Endodermal cell (in vitro differentiated cells): ENCODE measurements at regions not wholly inside any gene's neighbourhood (a gene's known extent, or its start where the extent isn't known, plus 50 kb on each side); places are given as distances from the start of the nearest gene placed in this dataset.

ENCODE experiments used
- DNase-seq: peaks from one replicate; pipeline ENCODE4 v3.0.0-alpha.2; 2017
- H3K27ac ChIP-seq: 2 replicates; pipeline ENCODE4 v1.5.1; 2013; ENCODE audit warnings: mild to moderate bottlenecking, low read depth, low read length, moderate library complexity
- H3K27me3 ChIP-seq: 2 replicates; pipeline ENCODE4 v1.6.1; 2013; ENCODE audit warnings: mild to moderate bottlenecking, low read length, moderate library complexity; ENCODE audit not compliant: insufficient read depth, control insufficient read depth, poor library complexity, severe bottlenecking
- H3K36me3 ChIP-seq: 2 replicates; pipeline ENCODE4 v1.7.0; 2013; ENCODE audit warnings: mild to moderate bottlenecking, low read length, moderate library complexity; ENCODE audit not compliant: control insufficient read depth, insufficient read depth
- H3K4me1 ChIP-seq: one replicate; pipeline ENCODE4 v1.7.0; 2013; ENCODE audit warnings: low read length; ENCODE audit not compliant: control insufficient read depth, insufficient read depth
- H3K4me3 ChIP-seq: 2 replicates; pipeline ENCODE4 v1.5.1; 2013; ENCODE audit warnings: mild to moderate bottlenecking, low read length, moderate library complexity
- H3K9ac ChIP-seq: 2 replicates; pipeline ENCODE4 v1.6.1; 2013; ENCODE audit warnings: mild to moderate bottlenecking, low read length, moderate library complexity; ENCODE audit not compliant: poor library complexity, severe bottlenecking; ENCODE audit errors: extremely low read depth
- H3K9me3 ChIP-seq: 2 replicates; pipeline ENCODE4 v1.6.1; 2013; ENCODE audit warnings: mild to moderate bottlenecking, low read length, moderate library complexity; ENCODE audit not compliant: control insufficient read depth
- H3K27ac Mint-ChIP-seq: 2 replicates; pipeline ENCODE4 v1.8.0; 2020; ENCODE audit warnings: mixed read lengths
- H3K27me3 Mint-ChIP-seq: 2 replicates; pipeline ENCODE4 v1.8.0; 2021; ENCODE audit warnings: mild to moderate bottlenecking, mixed read lengths; ENCODE audit not compliant: insufficient read depth
- H3K36me3 Mint-ChIP-seq: 2 replicates; pipeline ENCODE4 v1.8.0; 2020; ENCODE audit warnings: low read depth, mixed read lengths
- H3K4me1 Mint-ChIP-seq: 2 replicates; pipeline ENCODE4 v1.8.0; 2020; ENCODE audit warnings: mixed read lengths
- H3K4me3 Mint-ChIP-seq: 2 replicates; pipeline ENCODE4 v1.8.0; 2020; ENCODE audit warnings: mild to moderate bottlenecking, moderate library complexity, mixed read lengths
- H3K9me3 Mint-ChIP-seq: 2 replicates; pipeline ENCODE4 v1.8.0; 2020; ENCODE audit warnings: mild to moderate bottlenecking, mixed read lengths
- CTCF ChIP-seq: fragments of 200-600 bp; sonication (generic); conservative IDR thresholded peaks from 2 replicates; pipeline ENCODE4 v1.5.0; 2021; ENCODE audit warnings: antibody characterized with exemption, mild to moderate bottlenecking
- WGBS, 2 experiments: methylation state at CpG; one replicate each; pipeline versions ENCODE4 v1.1.5 to v1.1.7; 2013; ENCODE audit warnings: missing lambda C conversion rate in 2 of 2, mixed read lengths in 1 of 2; ENCODE audit not compliant: insufficient coverage in 1 of 2, insufficient read length in 1 of 2; 5-methylcytosine and 5-hydroxymethylcytosine counted together

- 80 to 93% methylated on average over 1 to 2 of the region's 2 CpGs for WGBS, 2 experiments
- Mint-ChIP-seq H3K27me3 (no peaks in the 10 kb centered on the region), H3K4me1 (peaks cover 22% of the 10 kb centered on the region), H3K9me3 (no peaks in the 10 kb centered on the region), H3K36me3 (peaks cover 5% of the 10 kb centered on the region), H3K27ac (no peak overlapping the region), H3K4me3 (no peak overlapping the region)
- Histone ChIP-seq H3K4me1 (peaks cover 8% of the 10 kb centered on the region), H3K4me3 (no peak overlapping the region), H3K36me3 (no peaks in the 10 kb centered on the region), H3K9ac (no peak overlapping the region), H3K27ac (no peak overlapping the region), H3K9me3 (no peaks in the 10 kb centered on the region), H3K27me3 (no peaks in the 10 kb centered on the region)
- no peak for TF ChIP-seq CTCF
- DNase-seq, result no peak
Observed at GRCh38 chr1:39136638-39137037, 67.9 kb upstream of the MACF1 start.

GRCh38 chr1:39139723-39140360, 64.7 kb upstream of the MACF1 start:
- Mint-ChIP-seq H3K4me3 (no peak overlapping the region), H3K27me3 (no peaks in the 10 kb centered on the region), H3K27ac (no peak overlapping the region), H3K36me3 (peaks cover 5% of the 10 kb centered on the region), H3K9me3 (no peaks in the 10 kb centered on the region), H3K4me1 (peaks cover 28% of the 10 kb centered on the region)
- peaks cover 14% of the 10 kb centered on the region for H3K4me1 ChIP-seq
- H3K27me3 ChIP-seq, result no peaks in the 10 kb centered on the region
- no peak overlapping the region for H3K27ac ChIP-seq
- TF ChIP-seq CTCF, result no peak
- no peak for DNase-seq
- no peaks in the 10 kb centered on the region for H3K9me3 ChIP-seq
- H3K4me3 ChIP-seq, result no peak overlapping the region
- WGBS, 2 experiments, result 93 to 96% methylated on average over 2 to 3 of the region's 3 CpGs
- no peak overlapping the region for H3K9ac ChIP-seq
- H3K36me3 ChIP-seq, result no peaks in the 10 kb centered on the region

- H3K36me3 ChIP-seq, result no peaks in the 10 kb centered on the region
- no peak overlapping the region for H3K4me3 ChIP-seq
- Mint-ChIP-seq H3K4me1 (peaks cover 34% of the 10 kb centered on the region), H3K4me3 (no peak overlapping the region), H3K27me3 (no peaks in the 10 kb centered on the region), H3K9me3 (no peaks in the 10 kb centered on the region), H3K27ac (peak overlapping the region; percentile 34), H3K36me3 (peaks cover 5% of the 10 kb centered on the region)
- no peaks in the 10 kb centered on the region for H3K27me3 ChIP-seq
- no peaks in the 10 kb centered on the region for H3K9me3 ChIP-seq
- WGBS, 2 experiments, result 13 to 50% methylated on average over 1 of the region's 1 CpG
- H3K27ac ChIP-seq, result peak overlapping the region; percentile 50
- DNase-seq, result peak; percentile 76
- H3K9ac ChIP-seq, result peak overlapping the region; percentile 27
- TF ChIP-seq CTCF, result no peak
- peaks cover 14% of the 10 kb centered on the region for H3K4me1 ChIP-seq
Observed at GRCh38 chr1:39141925-39142324, 62.6 kb upstream of the MACF1 start.
